AG04450 (cell line): ENCODE measurements at regions not wholly inside any gene's neighbourhood (a gene's known extent, or its start where the extent isn't known, plus 50 kb on each side); places are given as distances from the start of the nearest gene placed in this dataset.

Source experiments
- CTCF ChIA-PET: fragments of 300-600, 350-600 bp; formaldehyde crosslinking; extraction: SDS; loops from one replicate; lab custom pipeline; 2022; ENCODE audit warnings: antibody characterized with exemption, inconsistent platforms; lab: Charles Lee
- POLR2A ChIA-PET: fragments of 350-600 bp; formaldehyde crosslinking; extraction: SDS; loops from one replicate; lab custom pipeline; 2021; ENCODE audit warnings: antibody characterized with exemption, inconsistent platforms; lab: Yijun Ruan, JAX
- DNase-seq: peaks from one replicate; pipeline ENCODE4 v3.0.0-alpha.2; 2011; ENCODE audit warnings: low read depth, low spot score
- H3K27ac ChIP-seq: one replicate; pipeline ENCODE4 v1.5.1; 2012; ENCODE audit warnings: low read depth, low read length, control low read depth
- H3K27me3 ChIP-seq: one replicate; pipeline ENCODE4 v1.6.0; 2012; ENCODE audit warnings: low read length; ENCODE audit not compliant: control insufficient read depth, insufficient read depth
- H3K4me3 ChIP-seq: 2 replicates; pipeline ENCODE4 v1.5.1; 2011; ENCODE audit warnings: mild to moderate bottlenecking, low read depth, low read length, control low read depth
- H3K9me3 ChIP-seq: 2 replicates; pipeline ENCODE4 v1.5.1; 2012; ENCODE audit warnings: low read length; ENCODE audit not compliant: control insufficient read depth, insufficient read depth
- TF ChIP-seq, protein P1 (sequence below): IDR thresholded peaks from 2 replicates; pipeline ENCODE4 v1.5.1; 2011; ENCODE audit warnings: low read depth, low read length, control low read depth, inconsistent platforms

DNA sequence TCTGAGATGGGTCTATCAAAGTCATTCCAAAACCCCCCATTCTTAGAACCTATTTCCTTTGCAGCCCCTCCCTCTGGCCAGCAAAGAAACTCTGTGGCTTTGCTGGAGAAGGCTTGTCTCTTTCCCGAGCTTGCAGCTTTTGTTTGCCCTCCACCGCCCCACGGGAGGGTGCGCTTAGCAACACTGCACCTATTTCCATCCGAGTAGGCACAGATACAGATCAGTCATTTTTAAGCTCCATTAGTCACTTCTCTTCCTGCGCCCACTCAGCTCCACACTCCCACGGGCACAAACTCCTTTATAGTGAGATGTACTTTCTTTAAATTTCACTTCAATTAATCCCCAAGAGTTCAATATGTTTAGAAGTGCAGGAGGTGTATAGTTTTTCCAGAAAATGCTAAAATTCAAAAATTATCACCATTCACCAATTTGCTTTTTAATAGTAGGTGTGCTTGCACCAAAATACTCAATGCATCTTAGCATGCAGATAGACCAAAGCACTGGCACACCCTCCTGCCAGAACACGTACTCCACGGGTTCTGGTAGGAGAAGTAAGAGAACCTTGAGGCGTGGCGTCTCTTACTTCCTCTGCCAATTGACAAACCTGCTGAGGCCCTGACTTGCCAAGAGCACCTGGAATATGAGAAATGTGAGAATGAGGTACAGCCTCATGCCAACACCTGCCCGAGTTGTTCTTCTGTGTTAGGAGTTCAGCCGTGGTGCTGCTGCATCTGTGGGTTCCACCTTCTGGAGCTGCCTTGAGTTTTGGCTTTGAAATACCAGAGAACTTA is 183.7 kb downstream of the TEX29 start:
- no peak overlapping the region for H3K27ac ChIP-seq
- H3K4me3 ChIP-seq = no peak overlapping the region
- DNase-seq = no peak
- ChIA-PET CTCF (interaction anchor here (0.6 kb wide), 1 partner anchor 945 kb away, joined by 3 read pairs; no protein-coding TSS in a partner anchor), POLR2A (no interaction called here)
- H3K27me3 ChIP-seq = no peaks in the 10 kb centered on the region
- TF ChIP-seq, protein P1, sequence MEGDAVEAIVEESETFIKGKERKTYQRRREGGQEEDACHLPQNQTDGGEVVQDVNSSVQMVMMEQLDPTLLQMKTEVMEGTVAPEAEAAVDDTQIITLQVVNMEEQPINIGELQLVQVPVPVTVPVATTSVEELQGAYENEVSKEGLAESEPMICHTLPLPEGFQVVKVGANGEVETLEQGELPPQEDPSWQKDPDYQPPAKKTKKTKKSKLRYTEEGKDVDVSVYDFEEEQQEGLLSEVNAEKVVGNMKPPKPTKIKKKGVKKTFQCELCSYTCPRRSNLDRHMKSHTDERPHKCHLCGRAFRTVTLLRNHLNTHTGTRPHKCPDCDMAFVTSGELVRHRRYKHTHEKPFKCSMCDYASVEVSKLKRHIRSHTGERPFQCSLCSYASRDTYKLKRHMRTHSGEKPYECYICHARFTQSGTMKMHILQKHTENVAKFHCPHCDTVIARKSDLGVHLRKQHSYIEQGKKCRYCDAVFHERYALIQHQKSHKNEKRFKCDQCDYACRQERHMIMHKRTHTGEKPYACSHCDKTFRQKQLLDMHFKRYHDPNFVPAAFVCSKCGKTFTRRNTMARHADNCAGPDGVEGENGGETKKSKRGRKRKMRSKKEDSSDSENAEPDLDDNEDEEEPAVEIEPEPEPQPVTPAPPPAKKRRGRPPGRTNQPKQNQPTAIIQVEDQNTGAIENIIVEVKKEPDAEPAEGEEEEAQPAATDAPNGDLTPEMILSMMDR = no peak
- H3K9me3 ChIP-seq = peaks cover 55% of the 10 kb centered on the region

DNA sequence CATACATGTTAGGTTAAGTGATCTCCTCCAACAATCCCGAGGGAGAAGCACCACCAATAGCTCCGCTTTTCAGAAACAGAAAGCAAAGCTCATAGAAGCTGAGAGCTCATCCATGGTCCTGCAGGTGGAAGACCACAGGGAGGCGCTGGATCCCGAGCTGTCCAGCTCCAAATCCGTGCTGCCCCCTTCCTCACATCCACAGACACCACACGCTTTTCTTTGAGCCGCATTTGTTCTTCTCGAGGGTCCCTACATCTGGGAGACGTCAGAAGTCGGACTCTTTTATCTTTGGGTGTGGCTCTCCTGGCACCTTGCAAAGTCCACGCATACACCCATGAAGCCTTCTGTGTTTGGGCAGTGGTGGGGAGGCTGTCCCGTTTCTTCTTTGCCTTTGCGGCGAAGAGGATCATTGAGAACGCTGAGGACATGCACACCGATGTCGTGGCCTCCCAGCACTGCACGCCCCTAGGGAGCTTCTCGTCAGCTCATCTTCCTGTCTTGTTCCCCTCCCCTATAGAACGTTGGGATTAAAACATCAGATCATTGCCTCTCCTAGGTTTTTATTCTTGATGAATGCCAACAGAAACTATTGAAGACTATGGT is 184.8 kb downstream of the TEX29 start:
- H3K27ac ChIP-seq = no peak overlapping the region
- DNase-seq = no peak
- TF ChIP-seq, protein P1 = no peak
- H3K4me3 ChIP-seq = no peak overlapping the region
- CTCF ChIA-PET = interaction anchor here (0.7 kb wide), 1 partner anchor 142 kb away, joined by 17 read pairs; no protein-coding TSS in a partner anchor
- peaks cover 57% of the 10 kb centered on the region for H3K9me3 ChIP-seq
- H3K27me3 ChIP-seq = no peaks in the 10 kb centered on the region
- POLR2A ChIA-PET = no interaction called here

DNA sequence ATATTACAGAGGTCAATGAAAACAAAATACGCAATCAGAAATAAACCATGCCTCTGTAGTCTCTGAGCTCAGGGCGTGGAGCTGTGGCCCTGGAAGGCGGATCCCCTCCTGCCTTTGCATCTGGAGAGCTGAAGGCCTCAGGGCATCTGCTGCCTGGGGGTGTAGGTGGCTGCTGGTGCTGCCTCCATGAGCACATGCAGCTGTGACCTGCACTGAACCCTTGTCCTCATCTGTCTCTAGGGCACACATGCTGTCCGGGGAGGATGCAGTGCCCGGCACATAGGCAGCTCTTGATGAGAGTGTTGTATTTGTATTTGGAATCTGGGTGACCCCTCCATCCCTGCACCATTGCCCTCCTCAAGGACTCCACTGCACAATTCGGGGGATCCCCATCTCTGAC is 185.7 kb downstream of the TEX29 start:
- Histone ChIP-seq H3K27ac (no peak overlapping the region), H3K9me3 (peaks cover 64% of the 10 kb centered on the region), H3K4me3 (no peak overlapping the region), H3K27me3 (no peaks in the 10 kb centered on the region)
- POLR2A ChIA-PET = no interaction called here
- TF ChIP-seq, protein P1 = no peak
- CTCF ChIA-PET = no interaction called here
- no peak for DNase-seq

DNA sequence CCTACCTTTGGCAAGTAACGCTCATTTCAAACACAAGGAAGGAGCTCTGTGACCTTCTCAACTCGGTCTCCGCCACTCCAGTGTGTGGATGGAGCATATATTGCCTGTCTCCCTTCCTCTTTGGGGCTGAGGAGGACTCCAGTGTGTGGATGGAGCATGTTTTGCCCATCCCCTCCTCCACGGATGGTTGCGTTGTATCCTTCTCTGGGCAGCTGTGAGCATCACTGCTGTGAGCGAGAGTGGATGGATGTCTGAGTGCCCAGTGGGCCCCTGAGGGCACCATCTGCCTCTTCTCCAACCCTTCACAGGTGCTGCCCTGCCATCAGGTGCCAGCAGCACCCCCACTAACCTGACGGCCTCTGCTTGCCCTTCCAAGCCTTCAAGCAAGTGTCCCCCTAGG is 186.2 kb downstream of the TEX29 start:
- DNase-seq = no peak
- CTCF ChIA-PET = no interaction called here
- Histone ChIP-seq H3K27ac (no peak overlapping the region), H3K27me3 (no peaks in the 10 kb centered on the region), H3K4me3 (no peak overlapping the region), H3K9me3 (peaks cover 68% of the 10 kb centered on the region)
- TF ChIP-seq, protein P1 = no peak
- POLR2A ChIA-PET = no interaction called here
